ENCODE measurements at regions not wholly inside any gene's neighbourhood (a gene's known extent, or its start where the extent isn't known, plus 50 kb on each side); places are given as distances from the start of the nearest gene placed in this dataset.

DNA sequence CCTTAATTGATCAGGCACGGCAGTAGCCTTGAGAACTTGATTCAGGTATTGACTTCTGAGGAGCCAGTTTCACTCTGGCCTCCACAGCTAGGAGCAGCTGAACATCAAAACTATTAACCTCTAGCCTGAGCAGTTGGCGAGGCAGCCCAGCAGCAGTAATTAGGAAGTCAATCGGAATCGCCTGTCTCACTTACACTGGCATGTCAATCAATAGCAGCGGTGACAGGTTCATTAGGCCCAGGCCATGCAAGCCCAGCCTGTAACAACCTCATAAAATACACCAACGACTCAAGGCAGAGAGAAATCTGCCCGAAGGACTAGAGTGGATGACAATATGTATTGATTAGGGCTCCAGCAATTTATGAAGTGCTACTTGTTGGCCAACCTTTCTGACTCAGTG lies 255.4 kb upstream of the SKOR2 start:
- Histone ChIP-seq H3K4me1 (no peaks in the 10 kb centered on the region), H3K27ac (no peak overlapping the region), H3K27me3 (no peaks in the 10 kb centered on the region), H3K9me3 (no peaks in the 10 kb centered on the region), H3K4me3 (no peak overlapping the region), H3K36me3 (no peaks in the 10 kb centered on the region)
- TF ChIP-seq, protein P1, sequence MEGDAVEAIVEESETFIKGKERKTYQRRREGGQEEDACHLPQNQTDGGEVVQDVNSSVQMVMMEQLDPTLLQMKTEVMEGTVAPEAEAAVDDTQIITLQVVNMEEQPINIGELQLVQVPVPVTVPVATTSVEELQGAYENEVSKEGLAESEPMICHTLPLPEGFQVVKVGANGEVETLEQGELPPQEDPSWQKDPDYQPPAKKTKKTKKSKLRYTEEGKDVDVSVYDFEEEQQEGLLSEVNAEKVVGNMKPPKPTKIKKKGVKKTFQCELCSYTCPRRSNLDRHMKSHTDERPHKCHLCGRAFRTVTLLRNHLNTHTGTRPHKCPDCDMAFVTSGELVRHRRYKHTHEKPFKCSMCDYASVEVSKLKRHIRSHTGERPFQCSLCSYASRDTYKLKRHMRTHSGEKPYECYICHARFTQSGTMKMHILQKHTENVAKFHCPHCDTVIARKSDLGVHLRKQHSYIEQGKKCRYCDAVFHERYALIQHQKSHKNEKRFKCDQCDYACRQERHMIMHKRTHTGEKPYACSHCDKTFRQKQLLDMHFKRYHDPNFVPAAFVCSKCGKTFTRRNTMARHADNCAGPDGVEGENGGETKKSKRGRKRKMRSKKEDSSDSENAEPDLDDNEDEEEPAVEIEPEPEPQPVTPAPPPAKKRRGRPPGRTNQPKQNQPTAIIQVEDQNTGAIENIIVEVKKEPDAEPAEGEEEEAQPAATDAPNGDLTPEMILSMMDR (IDR thresholded peaks at IDR 0.05), result no peak
- FAIRE-seq, result no peak
- no peak for ATAC-seq
- 58 to 65% methylated on average over 7 of the region's 7 CpGs for WGBS, 2 donors
- intact Hi-C loops (cut with DNase I), result no loop called here
- no peak for DNase-seq

DNA sequence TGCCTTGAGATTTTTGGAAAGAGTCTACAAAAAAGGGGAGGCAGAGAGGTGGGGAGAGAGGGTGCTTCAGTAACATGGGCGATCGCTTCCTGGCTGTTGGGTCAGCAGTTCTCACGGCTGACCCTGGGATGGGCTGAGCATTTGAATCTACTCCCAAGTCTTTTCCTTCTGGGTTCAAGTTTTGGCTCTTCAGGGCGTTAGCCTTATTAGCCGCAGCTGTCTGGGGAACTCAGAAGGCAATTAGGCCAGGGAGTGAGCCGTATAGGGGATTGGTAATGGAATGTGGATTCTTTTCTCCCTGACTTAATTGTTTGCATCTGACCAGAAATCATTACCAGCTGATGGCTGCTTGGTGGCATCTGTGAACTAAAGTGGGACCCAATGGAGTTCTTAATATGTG lies 250.5 kb upstream of the SKOR2 start:
- H3K27me3 ChIP-seq, result no peaks in the 10 kb centered on the region
- H3K4me1 ChIP-seq, result no peaks in the 10 kb centered on the region
- no peak overlapping the region for H3K4me3 ChIP-seq
- 53 to 68% methylated on average over 6 of the region's 6 CpGs for WGBS, 2 donors
- DNase-seq (no peak), ATAC-seq (no peak), FAIRE-seq (no peak)
- no peak overlapping the region for H3K27ac ChIP-seq
- no peaks in the 10 kb centered on the region for H3K36me3 ChIP-seq
- no peaks in the 10 kb centered on the region for H3K9me3 ChIP-seq
- intact Hi-C loops (cut with DNase I), result no loop called here
- TF ChIP-seq, protein P1 (IDR thresholded peaks at IDR 0.05), result no peak

DNA sequence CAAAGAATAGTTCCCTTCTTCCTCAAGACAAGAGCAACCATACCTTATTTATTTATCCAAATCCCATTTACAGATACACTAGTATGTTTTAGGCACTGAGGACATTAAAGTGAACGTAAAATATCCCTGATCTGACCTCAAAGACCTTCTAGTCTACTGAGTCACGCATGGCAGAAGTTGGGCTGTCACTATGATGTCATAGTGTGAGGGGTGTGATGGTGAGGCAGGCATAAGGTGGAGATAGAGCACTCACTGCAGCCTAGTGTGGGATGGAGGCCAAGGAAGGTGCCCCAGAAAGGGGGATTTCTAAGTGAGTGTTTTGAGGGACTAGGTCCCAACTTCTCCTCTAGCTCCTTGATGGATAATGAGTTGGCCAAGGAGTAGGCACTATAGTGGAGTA lies 249.5 kb upstream of the SKOR2 start:
- no peak for FAIRE-seq
- DNase-seq, result no peak
- H3K9me3 ChIP-seq, result no peaks in the 10 kb centered on the region
- H3K36me3 ChIP-seq, result no peaks in the 10 kb centered on the region
- ATAC-seq, result no peak
- no peak overlapping the region for H3K27ac ChIP-seq
- intact Hi-C loops (cut with DNase I), result no loop called here
- WGBS, 2 donors, result 47 to 58% methylated on average over 2 of the region's 2 CpGs
- H3K4me1 ChIP-seq, result no peaks in the 10 kb centered on the region
- no peak overlapping the region for H3K4me3 ChIP-seq
- TF ChIP-seq, protein P1 (IDR thresholded peaks at IDR 0.05), result no peak
- H3K27me3 ChIP-seq, result no peaks in the 10 kb centered on the region

DNA sequence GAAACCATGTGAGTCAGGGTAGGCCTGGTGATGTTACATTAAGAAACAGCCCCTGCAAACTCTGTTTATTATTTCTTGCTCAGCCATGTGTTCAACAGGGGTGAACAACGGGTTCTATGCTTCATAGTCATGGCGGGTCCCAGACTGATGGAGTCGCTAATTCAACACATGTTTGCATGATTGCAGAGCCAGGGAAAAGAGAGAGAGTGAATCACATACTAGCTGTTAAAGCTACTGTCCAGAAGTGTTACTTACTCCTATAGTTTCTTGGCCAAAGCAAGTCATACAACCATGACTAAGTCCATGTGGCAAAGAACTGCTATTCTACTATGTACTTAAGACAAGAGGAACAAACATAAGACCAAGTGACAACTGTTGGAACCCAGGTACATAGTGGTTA lies 241.2 kb upstream of the SKOR2 start:
- no peaks in the 10 kb centered on the region for H3K4me1 ChIP-seq
- H3K27me3 ChIP-seq, result no peaks in the 10 kb centered on the region
- WGBS, 2 donors, result 65 to 86% methylated on average over 3 of the region's 3 CpGs
- no peak overlapping the region for H3K4me3 ChIP-seq
- intact Hi-C loops (cut with DNase I), result no loop called here
- no peaks in the 10 kb centered on the region for H3K36me3 ChIP-seq
- TF ChIP-seq, protein P1 (IDR thresholded peaks at IDR 0.05), result no peak
- H3K27ac ChIP-seq, result no peak overlapping the region
- ATAC-seq, result no peak
- H3K9me3 ChIP-seq, result no peaks in the 10 kb centered on the region
- no peak for FAIRE-seq
- no peak for DNase-seq

DNA sequence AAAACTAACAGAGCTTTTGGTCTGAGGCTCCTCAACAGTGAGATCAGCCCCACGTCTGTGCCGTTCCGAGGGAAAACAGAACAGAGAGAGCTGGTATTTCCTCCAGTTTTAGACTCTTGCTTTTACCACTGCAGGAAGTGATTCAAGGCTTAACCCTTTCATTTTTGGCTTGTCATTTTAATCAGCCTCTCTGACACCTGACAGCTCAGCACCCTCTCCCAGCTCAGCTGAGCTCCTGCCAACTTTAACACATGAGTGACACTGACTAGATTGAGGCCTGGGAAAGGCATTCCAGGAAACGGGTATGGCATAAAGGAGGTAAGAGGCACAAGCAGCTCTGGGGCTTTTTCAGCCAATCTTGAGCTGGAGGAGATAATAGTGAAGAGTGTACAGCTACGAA lies 239.4 kb upstream of the SKOR2 start:
- H3K27me3 ChIP-seq, result no peaks in the 10 kb centered on the region
- DNase-seq (no peak), FAIRE-seq (no peak), ATAC-seq (no peak)
- no peak overlapping the region for H3K4me3 ChIP-seq
- 66 to 68% methylated on average over 5 of the region's 5 CpGs for WGBS, 2 donors
- H3K27ac ChIP-seq, result no peak overlapping the region
- H3K36me3 ChIP-seq, result no peaks in the 10 kb centered on the region
- no peaks in the 10 kb centered on the region for H3K9me3 ChIP-seq
- intact Hi-C loops (cut with DNase I), result no loop called here
- TF ChIP-seq, protein P1 (IDR thresholded peaks at IDR 0.05), result no peak
- H3K4me1 ChIP-seq, result no peaks in the 10 kb centered on the region
